DMS79 (cell line): ENCODE measurements at regions not wholly inside any gene's neighbourhood (a gene's known extent, or its start where the extent isn't known, plus 50 kb on each side); places are given as distances from the start of the nearest gene placed in this dataset.

Experiments
- DNase-seq: peaks from one replicate; lab custom pipeline; 2025; lab: John Stamatoyannopoulos, UW

DNA sequence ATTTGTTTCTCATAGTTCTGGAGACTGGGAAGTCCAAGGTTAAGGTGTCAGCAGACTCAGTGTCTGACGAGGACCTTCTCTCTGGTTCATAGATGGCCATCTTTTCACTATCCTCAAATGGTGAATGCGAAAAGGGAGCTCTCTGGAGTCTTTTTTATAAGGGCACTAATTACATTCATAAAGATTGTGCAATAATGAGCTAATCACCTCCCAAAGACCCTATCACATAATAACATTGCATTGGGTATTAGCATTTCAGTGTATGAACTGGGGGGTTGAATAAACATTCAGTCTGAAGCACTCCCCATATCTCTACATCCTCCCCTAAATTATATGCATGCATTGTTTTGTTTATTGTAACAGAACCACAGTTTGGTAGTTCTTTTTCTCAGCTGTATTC is 1086.5 kb downstream of the CDH11 start:
- DNase-seq = no peak

GRCh38 chr16:64019339-64019738 is 1102.5 kb downstream of the CDH11 start:
- DNase-seq = no peak

- no peak for DNase-seq
Measured at GRCh38 chr16:64017796-64018195, 1104.1 kb downstream of the CDH11 start.

- DNase-seq = no peak
Measured at GRCh38 chr16:64013856-64014255, 1108.0 kb downstream of the CDH11 start.

- DNase-seq = no peak
Measured at GRCh38 chr16:64012166-64012565, 1109.7 kb downstream of the CDH11 start.

DNA sequence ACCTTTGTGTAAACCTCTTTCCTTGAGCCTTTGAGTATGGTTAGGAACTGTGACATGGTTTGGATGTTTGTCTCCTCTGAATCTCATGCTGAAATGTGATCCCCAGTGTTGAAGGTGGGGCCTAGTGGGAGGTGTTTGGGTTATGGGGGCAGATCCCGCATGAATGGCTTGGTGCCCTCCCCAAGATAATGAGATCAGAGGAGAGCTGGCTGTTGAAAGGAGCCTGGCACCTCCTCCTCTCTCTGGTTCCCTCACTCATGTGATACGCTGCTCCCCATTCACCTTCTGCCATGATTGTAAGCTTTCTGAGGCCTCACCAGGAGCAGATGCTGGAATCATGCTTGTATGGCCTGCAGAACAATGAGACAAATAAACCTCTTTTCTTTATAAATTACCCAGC is 1110.2 kb downstream of the CDH11 start:
- no peak for DNase-seq

DNA sequence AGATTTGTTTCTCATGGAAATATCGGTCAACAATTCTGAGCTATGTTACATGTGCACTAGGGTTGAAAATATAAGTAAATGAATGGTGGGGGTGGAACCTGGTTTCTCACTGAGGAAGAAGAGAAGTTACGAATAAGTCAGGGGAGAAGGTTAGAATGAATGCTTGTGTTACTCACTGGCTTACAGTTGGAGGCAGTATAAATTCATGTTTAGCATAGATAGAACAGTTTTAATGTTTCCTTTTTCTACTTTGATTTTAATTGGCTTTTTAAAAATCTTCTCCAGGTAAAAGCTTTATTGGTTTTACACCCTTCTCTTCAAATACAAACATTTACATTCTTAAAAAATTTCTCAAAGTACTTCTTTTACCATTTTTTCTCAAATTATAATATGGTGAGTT is 1113.7 kb downstream of the CDH11 start:
- no peak for DNase-seq

GRCh38 chr16:64004116-64004515 is 1117.7 kb downstream of the CDH11 start:
- DNase-seq = no peak

- DNase-seq = no peak
Measured at GRCh38 chr16:63995025-63995424, 1126.8 kb downstream of the CDH11 start.

DNA sequence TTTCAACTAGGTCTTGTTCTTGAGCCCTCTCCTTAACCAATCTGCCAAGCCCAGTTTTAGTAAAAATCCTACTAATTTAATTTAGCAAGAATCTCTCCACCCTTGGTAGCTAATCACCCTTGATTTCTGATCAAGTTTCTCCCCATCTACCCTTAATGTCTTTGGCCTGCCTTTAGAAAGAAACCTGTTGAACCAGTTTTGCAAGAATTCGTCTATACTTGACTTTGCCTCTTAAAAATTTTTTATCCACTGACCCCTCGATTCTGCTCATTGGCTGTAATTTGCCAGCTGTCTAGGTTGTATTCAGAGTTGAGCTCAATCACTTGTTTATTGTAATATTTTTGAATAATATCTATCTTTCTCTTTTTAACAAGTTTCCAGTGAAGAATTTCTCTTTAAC is 1138.5 kb downstream of the CDH11 start:
- DNase-seq = peak; percentile 22

DNA sequence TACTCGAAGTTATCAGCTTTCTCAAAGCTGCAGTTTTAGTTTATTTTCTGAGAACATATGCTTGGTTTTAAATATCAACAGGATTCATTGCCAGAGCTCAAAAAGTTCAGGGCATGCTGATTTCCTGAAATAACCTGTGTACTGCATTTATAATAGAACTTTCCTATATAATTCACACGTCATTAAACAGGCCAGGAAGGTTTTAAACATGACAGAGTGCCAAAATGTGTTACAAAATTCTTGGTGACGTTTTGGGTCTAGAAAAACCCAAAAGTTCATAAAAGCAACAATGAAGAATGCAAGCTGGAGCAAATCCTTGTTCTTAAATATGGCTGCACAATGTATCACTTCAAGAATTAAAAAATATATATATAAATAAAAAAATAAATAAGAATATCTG is 1139.1 kb downstream of the CDH11 start:
- no peak for DNase-seq

DNA sequence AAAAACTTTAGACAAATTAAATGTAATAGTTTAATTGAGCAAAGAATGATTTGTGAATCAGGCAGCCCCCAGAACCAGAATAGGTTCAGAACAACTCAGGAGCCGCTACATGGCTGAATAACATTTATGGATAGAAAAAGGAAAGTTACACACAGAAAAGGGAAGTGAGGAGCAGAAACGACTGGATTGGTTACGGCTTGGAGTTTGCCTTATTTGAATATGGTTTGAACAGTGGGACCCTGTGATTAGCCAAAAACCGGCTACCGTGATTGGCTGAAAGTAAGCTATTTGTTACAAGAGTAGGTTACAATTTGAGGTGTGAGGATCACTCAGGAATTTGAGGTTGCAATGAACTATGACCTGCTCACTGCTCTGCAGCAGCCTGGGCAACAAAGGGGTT is 1139.8 kb downstream of the CDH11 start:
- no peak for DNase-seq

DNA sequence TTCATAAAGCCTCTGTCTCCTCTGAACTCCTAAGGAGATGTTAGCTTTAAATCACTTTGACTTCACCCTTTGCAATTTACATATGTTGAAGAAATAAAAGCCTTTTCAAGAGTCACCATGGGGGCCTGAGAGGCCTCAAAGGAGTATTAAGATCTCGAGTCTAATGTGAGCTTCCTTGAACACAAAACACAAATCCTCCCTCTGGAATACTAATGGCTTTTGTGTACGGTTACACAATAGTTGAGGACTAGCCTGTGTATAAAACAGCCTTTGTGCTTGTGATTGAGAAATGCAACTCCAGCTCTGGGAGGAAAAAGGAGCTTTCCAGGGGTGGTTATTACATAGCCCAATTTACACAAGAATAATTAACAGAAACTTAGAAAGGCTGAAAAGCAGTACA is 1140.2 kb downstream of the CDH11 start:
- DNase-seq = no peak

- DNase-seq = no peak
Measured at GRCh38 chr16:63980763-63981162, 1141.1 kb downstream of the CDH11 start.

GRCh38 chr16:63978240-63978639 is 1143.6 kb downstream of the CDH11 start:
- no peak for DNase-seq

GRCh38 chr16:63976345-63976744 is 1145.5 kb downstream of the CDH11 start:
- DNase-seq = no peak

DNA sequence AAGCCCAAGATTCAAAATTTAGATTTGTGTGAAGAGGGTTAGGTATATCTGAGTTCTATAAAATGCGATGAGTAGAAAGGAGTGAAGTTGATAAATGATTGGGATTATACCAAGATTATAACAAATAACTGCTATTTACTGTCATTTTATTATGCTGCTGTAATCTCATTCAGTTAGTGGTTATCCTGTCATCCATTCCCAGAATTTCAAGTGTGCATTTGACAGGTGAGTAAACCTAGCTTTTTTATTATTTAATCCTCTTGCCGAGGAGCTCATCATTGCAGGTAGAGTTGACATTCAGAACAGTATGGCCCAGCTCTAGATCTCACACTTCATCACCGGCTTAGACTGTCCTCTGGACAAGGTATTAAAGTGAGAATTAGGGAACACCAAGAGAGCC is 1146.2 kb downstream of the CDH11 start:
- no peak for DNase-seq

DNA sequence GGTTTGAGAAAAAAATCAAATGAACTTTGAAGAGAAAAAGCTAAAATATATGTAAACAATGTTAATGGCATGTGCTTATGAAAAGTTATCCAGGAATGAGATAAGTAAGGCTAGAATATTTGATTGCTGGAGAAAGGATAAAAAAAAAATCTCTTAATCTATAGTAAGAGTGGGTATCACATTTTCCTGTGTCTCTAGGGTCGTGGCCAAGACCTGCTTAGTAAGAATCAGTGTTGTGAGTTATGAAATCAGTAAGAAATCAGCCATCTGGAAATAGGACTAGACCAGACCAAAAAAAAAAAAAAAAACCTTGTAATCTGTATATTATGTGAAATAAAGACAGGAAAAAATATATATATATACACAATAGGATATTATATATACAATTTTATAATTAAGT is 1153.9 kb downstream of the CDH11 start:
- DNase-seq = no peak

- DNase-seq = no peak
Measured at GRCh38 chr16:63960321-63960720, 1161.5 kb downstream of the CDH11 start.

- DNase-seq = no peak
Measured at GRCh38 chr16:63947022-63947421, 1174.8 kb downstream of the CDH11 start.

DNA sequence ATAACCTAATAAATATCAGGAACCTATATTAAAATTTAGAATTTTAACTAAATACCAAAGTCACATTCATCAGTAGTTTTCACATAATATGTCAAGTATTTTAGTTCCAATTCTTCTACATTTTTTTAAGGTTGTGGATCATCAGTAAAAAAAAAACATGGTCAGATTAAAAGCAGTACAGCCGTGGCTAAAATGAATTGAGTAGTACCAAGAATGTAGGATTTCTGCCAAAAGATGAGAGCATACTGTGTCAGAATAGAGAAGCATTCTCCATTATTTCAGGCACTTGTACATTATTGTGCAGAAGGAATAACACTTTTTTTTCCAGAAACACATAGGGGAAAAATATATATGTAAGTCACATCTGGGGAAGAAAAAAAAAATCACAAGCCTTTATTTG is 1176.1 kb downstream of the CDH11 start:
- DNase-seq = no peak

- no peak for DNase-seq
Measured at GRCh38 chr16:63943566-63943965, 1178.3 kb downstream of the CDH11 start.

- DNase-seq = no peak
Measured at GRCh38 chr16:63938661-63939060, 1183.2 kb downstream of the CDH11 start.

GRCh38 chr16:63933841-63934240 is 1188.0 kb downstream of the CDH11 start:
- DNase-seq = no peak

DNA sequence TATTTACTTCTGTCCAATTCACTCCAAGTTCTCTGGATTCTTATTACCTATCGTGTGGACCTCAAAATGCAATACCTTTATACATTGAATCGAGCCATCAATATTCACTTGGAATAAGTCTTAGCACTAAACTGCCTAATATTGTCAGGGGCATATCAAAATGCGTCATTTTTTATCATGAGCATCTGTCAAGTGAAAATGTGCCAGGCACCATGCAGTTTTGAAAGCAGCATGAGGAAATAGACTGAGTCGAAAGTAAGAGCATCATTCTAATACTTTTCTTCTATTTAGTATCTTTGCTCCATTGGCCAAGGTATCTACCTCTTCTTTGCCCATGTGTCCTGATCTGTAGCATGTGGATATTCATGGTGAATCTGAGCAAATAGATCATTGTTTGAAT is 1193.4 kb downstream of the CDH11 start:
- DNase-seq = no peak
